ENCODE measurements at regions not wholly inside any gene's neighbourhood (a gene's known extent, or its start where the extent isn't known, plus 50 kb on each side); places are given as distances from the start of the nearest gene placed in this dataset.

DNA sequence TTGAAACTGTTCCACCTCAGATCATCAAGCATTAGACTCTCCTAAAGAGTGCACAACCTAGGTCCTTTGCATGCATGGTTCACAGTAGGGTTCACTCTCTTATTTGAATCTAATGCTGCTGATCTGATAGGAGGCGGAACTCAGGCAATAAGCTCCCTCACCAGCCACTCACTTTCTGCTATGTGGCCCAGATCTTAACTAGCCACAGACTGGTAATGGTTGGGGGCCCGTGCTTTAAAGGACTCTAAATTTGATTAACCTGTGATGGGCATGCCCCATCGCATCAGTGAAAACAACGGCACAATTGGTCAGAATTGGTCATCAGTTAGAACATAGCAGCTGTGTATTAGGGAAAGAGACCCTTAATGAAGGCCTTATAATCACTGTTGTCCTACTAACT lies 753.7 kb upstream of the SORCS1 start:
- Histone ChIP-seq H3K9me3 (ENCODE audit: control insufficient read depth, insufficient read depth, low read length) (peaks cover 34% of the 10 kb centered on the region), H3K27ac (ENCODE audit: low read depth, low read length) (no peak overlapping the region), H3K27me3 (ENCODE audit: control insufficient read depth, insufficient read depth, low read length) (no peaks in the 10 kb centered on the region), H3K4me3 (ENCODE audit: low read depth, low read length) (no peak overlapping the region)
- POLR2A ChIA-PET, result no interaction called here
- TF ChIP-seq, protein P1, sequence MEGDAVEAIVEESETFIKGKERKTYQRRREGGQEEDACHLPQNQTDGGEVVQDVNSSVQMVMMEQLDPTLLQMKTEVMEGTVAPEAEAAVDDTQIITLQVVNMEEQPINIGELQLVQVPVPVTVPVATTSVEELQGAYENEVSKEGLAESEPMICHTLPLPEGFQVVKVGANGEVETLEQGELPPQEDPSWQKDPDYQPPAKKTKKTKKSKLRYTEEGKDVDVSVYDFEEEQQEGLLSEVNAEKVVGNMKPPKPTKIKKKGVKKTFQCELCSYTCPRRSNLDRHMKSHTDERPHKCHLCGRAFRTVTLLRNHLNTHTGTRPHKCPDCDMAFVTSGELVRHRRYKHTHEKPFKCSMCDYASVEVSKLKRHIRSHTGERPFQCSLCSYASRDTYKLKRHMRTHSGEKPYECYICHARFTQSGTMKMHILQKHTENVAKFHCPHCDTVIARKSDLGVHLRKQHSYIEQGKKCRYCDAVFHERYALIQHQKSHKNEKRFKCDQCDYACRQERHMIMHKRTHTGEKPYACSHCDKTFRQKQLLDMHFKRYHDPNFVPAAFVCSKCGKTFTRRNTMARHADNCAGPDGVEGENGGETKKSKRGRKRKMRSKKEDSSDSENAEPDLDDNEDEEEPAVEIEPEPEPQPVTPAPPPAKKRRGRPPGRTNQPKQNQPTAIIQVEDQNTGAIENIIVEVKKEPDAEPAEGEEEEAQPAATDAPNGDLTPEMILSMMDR (IDR thresholded peaks at IDR 0.05; ENCODE audit: low read depth, low read length), result no peak
- DNase-seq (ENCODE audit: low read depth, low spot score), result no peak
- CTCF ChIA-PET, result no interaction called here

DNA sequence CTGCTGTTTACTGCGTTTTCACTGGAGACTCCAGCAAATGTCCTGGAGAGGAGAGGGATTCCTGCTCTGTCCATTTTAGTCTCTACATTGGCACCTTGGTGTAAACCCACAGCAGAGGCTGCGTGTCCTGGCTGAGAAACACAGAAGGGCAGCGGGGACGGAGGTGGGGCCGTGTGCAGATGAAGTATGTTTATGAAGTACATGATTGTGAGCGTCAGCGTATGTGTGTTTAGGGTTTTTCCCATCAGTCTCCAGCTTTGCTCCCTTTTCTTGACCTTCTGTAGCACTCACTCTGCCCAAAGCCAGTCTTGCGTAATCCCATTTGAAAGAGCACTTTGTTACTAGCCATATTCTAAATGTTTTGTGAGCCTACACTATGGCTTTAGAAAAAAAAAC lies 750.7 kb upstream of the SORCS1 start:
- peaks cover 23% of the 10 kb centered on the region for H3K9me3 ChIP-seq (ENCODE audit: control insufficient read depth, insufficient read depth, low read length)
- ChIA-PET POLR2A (no interaction called here), CTCF (no interaction called here)
- TF ChIP-seq, protein P1 (IDR thresholded peaks at IDR 0.05; ENCODE audit: low read depth, low read length), result no peak
- H3K4me3 ChIP-seq (ENCODE audit: low read depth, low read length), result no peak overlapping the region
- H3K27ac ChIP-seq (ENCODE audit: low read depth, low read length), result no peak overlapping the region
- no peaks in the 10 kb centered on the region for H3K27me3 ChIP-seq (ENCODE audit: control insufficient read depth, insufficient read depth, low read length)
- no peak for DNase-seq (ENCODE audit: low read depth, low spot score)

DNA sequence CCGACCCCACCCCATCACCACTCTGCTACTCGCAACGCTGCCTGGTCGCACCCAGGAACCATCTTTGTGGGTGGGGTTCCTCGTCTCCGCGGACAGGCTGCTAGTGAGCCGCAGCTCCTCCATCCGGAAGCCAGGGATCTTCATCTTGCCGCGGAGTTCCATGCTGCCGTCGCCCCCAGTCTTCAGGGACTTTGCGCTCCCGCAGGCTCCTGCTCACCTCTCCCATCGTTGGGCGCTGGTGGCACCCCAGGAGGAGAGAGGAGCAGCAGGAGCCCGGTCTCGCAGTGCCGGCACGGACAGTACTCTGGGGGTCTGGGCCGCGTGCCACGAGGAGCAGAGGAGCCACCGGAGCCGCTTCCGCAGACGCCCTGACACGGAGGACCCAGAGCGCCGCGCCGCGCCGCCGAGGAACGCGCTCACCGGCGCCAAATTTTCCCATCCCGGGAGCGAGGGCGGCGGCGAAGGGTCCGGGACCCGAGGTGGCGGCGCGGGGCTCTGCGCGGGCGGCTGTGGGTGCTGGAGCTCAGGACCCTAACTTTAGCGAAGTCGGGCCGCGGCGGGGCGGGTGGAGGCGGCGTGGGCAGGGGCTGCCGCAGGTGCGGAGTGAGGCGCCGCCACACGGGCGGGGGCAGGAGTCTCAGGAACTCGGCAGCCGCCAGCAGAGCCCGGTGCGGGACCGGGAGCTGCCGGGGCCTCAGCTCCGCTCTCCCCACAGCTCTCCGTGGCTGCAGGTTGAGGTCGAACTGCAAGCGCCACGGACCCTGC lies 750.1 kb upstream of the SORCS1 start:
- Histone ChIP-seq H3K9me3 (ENCODE audit: control insufficient read depth, insufficient read depth, low read length) (peaks cover 24% of the 10 kb centered on the region), H3K27me3 (ENCODE audit: control insufficient read depth, insufficient read depth, low read length) (no peaks in the 10 kb centered on the region), H3K27ac (ENCODE audit: low read depth, low read length) (no peak overlapping the region), H3K4me3 (ENCODE audit: low read depth, low read length) (no peak overlapping the region)
- ChIA-PET CTCF (no interaction called here), POLR2A (no interaction called here)
- no peak for DNase-seq (ENCODE audit: low read depth, low spot score)
- TF ChIP-seq, protein P1 (IDR thresholded peaks at IDR 0.05; ENCODE audit: low read depth, low read length), result no peak

DNA sequence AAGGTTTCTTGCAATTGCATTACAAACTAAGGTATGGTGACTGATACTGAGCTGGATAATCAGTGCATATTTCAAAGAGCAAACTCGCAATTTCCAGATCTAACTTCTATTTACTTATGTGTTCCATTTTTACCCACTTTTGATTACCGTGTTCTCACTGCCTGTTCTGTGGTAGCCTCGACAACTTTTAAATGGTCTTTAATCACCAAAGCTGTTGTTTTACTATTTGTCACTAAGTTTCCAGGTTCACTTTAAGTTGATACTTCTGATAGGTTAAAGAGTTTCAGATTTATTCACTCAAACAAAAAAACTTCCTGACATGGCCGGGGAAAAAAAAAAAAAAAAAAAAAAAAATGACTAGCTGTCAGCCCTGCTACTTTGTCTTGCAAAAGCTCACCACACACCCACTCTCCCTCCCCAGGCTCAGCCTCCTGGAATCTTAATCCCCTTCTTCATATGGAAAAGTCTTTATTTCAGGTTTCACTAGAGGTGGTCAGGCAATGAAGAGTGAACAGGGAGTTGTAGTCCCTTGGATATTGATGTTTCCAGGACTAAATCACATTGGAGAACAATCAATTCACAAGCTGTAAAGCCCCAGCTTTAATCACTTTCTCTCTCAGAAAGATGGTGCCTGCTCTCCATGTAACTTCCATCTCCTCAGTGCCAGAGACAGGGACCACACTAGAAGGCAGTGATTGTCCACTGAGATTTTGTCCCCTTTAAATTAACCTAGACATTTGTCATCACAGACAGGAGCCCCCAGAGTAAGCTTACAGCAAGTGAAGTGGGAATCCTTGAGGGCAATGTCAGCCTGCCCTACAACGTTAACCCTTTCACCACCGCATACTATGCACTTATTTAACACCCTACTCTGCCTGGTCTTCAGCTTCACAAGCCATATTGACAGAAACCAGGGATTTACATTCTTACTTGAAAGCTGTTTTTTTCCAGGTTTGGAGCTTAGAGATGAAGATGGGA lies 749.1 kb upstream of the SORCS1 start:
- POLR2A ChIA-PET, result no interaction called here

More for the DNA sequence above, 749.1 kb upstream of the SORCS1 start:
- Histone ChIP-seq H3K4me3 (ENCODE audit: low read depth, low read length) (no peak overlapping the region), H3K27me3 (ENCODE audit: control insufficient read depth, insufficient read depth, low read length) (no peaks in the 10 kb centered on the region), H3K9me3 (ENCODE audit: control insufficient read depth, insufficient read depth, low read length) (peaks cover 25% of the 10 kb centered on the region), H3K27ac (ENCODE audit: low read depth, low read length) (no peak overlapping the region)
- DNase-seq (ENCODE audit: low read depth, low spot score), result no peak
- TF ChIP-seq, protein P1 (IDR thresholded peaks at IDR 0.05; ENCODE audit: low read depth, low read length), result no peak
- CTCF ChIA-PET, result interaction anchor here (0.7 kb wide), 1 partner anchor 1093 kb away, joined by 9 read pairs; no protein-coding TSS in a partner anchor
